ENCODE measurements at regions not wholly inside any gene's neighbourhood (a gene's known extent, or its start where the extent isn't known, plus 50 kb on each side); places are given as distances from the start of the nearest gene placed in this dataset.

DNA sequence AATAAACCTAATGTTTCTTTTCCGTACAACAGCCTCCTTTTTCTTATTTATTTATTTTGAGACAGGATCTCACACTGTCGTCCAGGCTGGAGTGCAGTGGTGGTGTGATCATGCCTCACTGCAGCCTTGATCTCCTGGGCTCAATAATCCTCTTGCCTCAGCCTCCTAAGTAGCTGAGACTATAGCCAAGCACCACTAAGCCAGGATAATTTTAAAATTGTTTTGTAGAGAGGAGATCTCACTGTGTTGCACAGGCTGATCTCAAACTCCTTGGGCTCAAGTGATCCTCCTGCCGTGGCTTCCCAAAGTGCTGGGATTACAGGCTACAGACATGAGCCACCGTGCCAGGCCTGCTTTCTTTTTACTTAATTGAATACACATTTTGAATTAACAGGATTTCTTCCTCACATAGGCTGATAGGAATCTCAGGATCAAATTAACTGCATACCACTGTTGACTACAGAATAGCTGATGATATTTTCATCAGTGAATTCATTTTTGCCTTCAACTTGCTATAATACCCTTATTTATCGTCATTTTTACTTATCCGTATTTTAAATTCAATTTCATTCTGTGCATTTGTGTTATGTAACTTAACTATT is 2010.5 kb downstream of the NCAM2 start:
- TF ChIP-seq, protein P1, sequence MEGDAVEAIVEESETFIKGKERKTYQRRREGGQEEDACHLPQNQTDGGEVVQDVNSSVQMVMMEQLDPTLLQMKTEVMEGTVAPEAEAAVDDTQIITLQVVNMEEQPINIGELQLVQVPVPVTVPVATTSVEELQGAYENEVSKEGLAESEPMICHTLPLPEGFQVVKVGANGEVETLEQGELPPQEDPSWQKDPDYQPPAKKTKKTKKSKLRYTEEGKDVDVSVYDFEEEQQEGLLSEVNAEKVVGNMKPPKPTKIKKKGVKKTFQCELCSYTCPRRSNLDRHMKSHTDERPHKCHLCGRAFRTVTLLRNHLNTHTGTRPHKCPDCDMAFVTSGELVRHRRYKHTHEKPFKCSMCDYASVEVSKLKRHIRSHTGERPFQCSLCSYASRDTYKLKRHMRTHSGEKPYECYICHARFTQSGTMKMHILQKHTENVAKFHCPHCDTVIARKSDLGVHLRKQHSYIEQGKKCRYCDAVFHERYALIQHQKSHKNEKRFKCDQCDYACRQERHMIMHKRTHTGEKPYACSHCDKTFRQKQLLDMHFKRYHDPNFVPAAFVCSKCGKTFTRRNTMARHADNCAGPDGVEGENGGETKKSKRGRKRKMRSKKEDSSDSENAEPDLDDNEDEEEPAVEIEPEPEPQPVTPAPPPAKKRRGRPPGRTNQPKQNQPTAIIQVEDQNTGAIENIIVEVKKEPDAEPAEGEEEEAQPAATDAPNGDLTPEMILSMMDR (IDR thresholded peaks at IDR 0.05): no peak
- DNase-seq (no peak), ATAC-seq (no peak), FAIRE-seq (no peak)
- 39 to 56% methylated on average over 6 of the region's 6 CpGs for WGBS, 2 donors
- Histone ChIP-seq H3K36me3 (no peaks in the 10 kb centered on the region), H3K27ac (no peak overlapping the region), H3K4me3 (no peak overlapping the region), H3K27me3 (no peaks in the 10 kb centered on the region), H3K4me1 (no peaks in the 10 kb centered on the region), H3K9me3 (no peaks in the 10 kb centered on the region)
- intact Hi-C loops (cut with DNase I): no loop called here

GRCh38 chr21:23009360-23009759 is 2011.2 kb downstream of the NCAM2 start:
- Histone ChIP-seq H3K4me3 (no peak overlapping the region), H3K27ac (no peak overlapping the region), H3K36me3 (no peaks in the 10 kb centered on the region), H3K9me3 (no peaks in the 10 kb centered on the region), H3K4me1 (no peaks in the 10 kb centered on the region), H3K27me3 (no peaks in the 10 kb centered on the region)
- FAIRE-seq (no peak), DNase-seq (no peak), ATAC-seq (no peak)
- TF ChIP-seq, protein P1 (IDR thresholded peaks at IDR 0.05): no peak
- intact Hi-C loops (cut with DNase I): no loop called here
- WGBS, 2 donors: 37 to 38% methylated on average over 3 of the region's 3 CpGs

GRCh38 chr21:23014021-23014420 is 2015.8 kb downstream of the NCAM2 start:
- no peak for ATAC-seq

GRCh38 chr21:23016617-23017016 is 2018.4 kb downstream of the NCAM2 start:
- no peak for DNase-seq
- Histone ChIP-seq H3K27me3 (no peaks in the 10 kb centered on the region), H3K4me1 (no peaks in the 10 kb centered on the region), H3K9me3 (no peaks in the 10 kb centered on the region), H3K4me3 (no peak overlapping the region), H3K36me3 (no peaks in the 10 kb centered on the region), H3K27ac (no peak overlapping the region)
- FAIRE-seq: no peak
- intact Hi-C loops (cut with DNase I): no loop called here
- ATAC-seq: no peak
- TF ChIP-seq, protein P1 (IDR thresholded peaks at IDR 0.05): no peak
- WGBS, 2 donors: 22 to 42% methylated on average over 4 of the region's 4 CpGs

More at GRCh38 chr21:23014021-23014420, 2015.8 kb downstream of the NCAM2 start:
- TF ChIP-seq, protein P1 (IDR thresholded peaks at IDR 0.05): no peak
- Histone ChIP-seq H3K9me3 (no peaks in the 10 kb centered on the region), H3K27me3 (no peaks in the 10 kb centered on the region), H3K27ac (no peak overlapping the region), H3K36me3 (no peaks in the 10 kb centered on the region), H3K4me1 (no peaks in the 10 kb centered on the region), H3K4me3 (no peak overlapping the region)
- intact Hi-C loops (cut with DNase I): no loop called here
- FAIRE-seq (no peak), DNase-seq (no peak)
- 19 to 25% methylated on average over 4 of the region's 4 CpGs for WGBS, 2 donors

DNA sequence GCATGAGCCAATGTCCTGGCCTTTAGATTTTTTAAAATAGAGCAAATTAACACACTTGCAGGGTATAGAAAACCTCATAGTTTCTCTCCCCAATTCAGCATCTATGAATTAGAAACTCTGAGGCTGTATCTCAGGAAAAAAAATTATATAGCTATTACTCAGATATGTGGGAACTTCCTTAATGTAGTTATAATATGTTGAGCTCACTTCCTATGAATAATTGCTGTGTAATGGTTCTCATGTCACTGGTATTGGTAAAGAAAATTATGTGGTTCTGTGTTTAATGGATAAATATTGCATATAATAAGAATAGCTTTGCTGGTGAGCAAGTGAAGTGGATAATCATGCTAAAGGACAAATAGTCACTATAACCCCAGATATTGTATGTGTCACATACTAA is 2019.8 kb downstream of the NCAM2 start:
- intact Hi-C loops (cut with DNase I): no loop called here
- ATAC-seq (no peak), FAIRE-seq (no peak), DNase-seq (no peak)
- no peak overlapping the region for H3K4me3 ChIP-seq
- H3K9me3 ChIP-seq: no peaks in the 10 kb centered on the region
- TF ChIP-seq, protein P1 (IDR thresholded peaks at IDR 0.05): no peak
- H3K27me3 ChIP-seq: no peaks in the 10 kb centered on the region
- no peaks in the 10 kb centered on the region for H3K4me1 ChIP-seq
- no peak overlapping the region for H3K27ac ChIP-seq
- H3K36me3 ChIP-seq: no peaks in the 10 kb centered on the region
